K562 (cell line): ENCODE measurements at regions not wholly inside any gene's neighbourhood (a gene's known extent, or its start where the extent isn't known, plus 50 kb on each side); places are given as distances from the start of the nearest gene placed in this dataset.
A peak's percentile ranks its signal among the peaks of the same experiment; 100 is the strongest.

ENCODE experiments used
- ATAC-seq: fragments of 200-7000 bp; cut with Tn5 transposase; 3 replicates; pipeline ENCODE4 v1.9.1; 2020; ENCODE audit warnings: moderate library complexity
- BruUV-seq: library from RNA; stranded (reverse); fragments of 400-500 nt; replicated peaks from 2 replicates; lab custom pipeline; 2021; lab: Mats Ljungman, UMichigan
- CTCF ChIA-PET: fragments of 300-600 bp; formaldehyde crosslinking; extraction: SDS; loops from one replicate; lab custom pipeline; 2021; ENCODE audit warnings: low intra/inter-chr PET ratio; lab: Yijun Ruan, JAX
- POLR2A ChIA-PET: fragments of 300-600, 350-650 bp; sonication (Branson Sonifier 250); formaldehyde crosslinking; extraction: SDS; loops from one replicate; lab custom pipeline; 2021; ENCODE audit warnings: antibody characterized with exemption, inconsistent platforms; lab: Yijun Ruan, JAX
- DNase-seq, 4 experiments: peaks; one replicate each; pipeline versions ENCODE4 v3.0.0 to v3.0.0-alpha.2; 2011 to 2018; ENCODE audit warnings: low spot score in 3 of 4, mixed read lengths in 3 of 4; ENCODE audit errors: extremely low read depth in 1 of 4
- FAIRE-seq: peaks from 2 replicates; lab custom pipeline; 2011; peaks lifted over from hg19 to GRCh38; lab: Jason Lieb, UNC
- H2AFZ ChIP-seq: 2 replicates; pipeline ENCODE4 v1.6.0; 2011; ENCODE audit warnings: low read depth, low read length, control low read depth, inconsistent platforms
- H3K27ac ChIP-seq: fragments of 200-600 bp; 3 replicates; pipeline ENCODE4 v1.8.0; 2011; ENCODE audit warnings: low read depth, mild to moderate bottlenecking, control low read depth, inconsistent platforms, low read length, moderate library complexity, mixed read lengths; ENCODE audit errors: extremely low read depth
- H3K27me3 ChIP-seq, 2 experiments: fragments of 300-600 bp in 1 of 2; 2 replicates in 1 of 2; 3 replicates in 1 of 2; pipeline versions ENCODE4 v1.6.0 to v1.8.0; 2011; ENCODE audit warnings: inconsistent platforms in 2 of 2, low read length in 2 of 2, mild to moderate bottlenecking in 1 of 2, mixed read lengths in 1 of 2, moderate library complexity in 1 of 2; ENCODE audit not compliant: control insufficient read depth in 2 of 2, insufficient read depth in 2 of 2
- H3K36me3 ChIP-seq: fragments of 300-600 bp; 3 replicates; pipeline ENCODE4 v1.8.0; 2011; ENCODE audit warnings: mild to moderate bottlenecking, low read length, inconsistent platforms; ENCODE audit not compliant: control insufficient read depth, insufficient read depth
- H3K4me1 ChIP-seq, 2 experiments: fragments of 200-600 bp in 1 of 2; replicated peaks in 1 of 2; 2 replicates in 1 of 2; 3 replicates in 1 of 2; pipeline versions ENCODE4 v1.5.1 to v1.8.0; 2011; ENCODE audit warnings: inconsistent platforms in 2 of 2, low read length in 2 of 2, mild to moderate bottlenecking in 1 of 2, mixed read lengths in 1 of 2, moderate library complexity in 1 of 2; ENCODE audit not compliant: control insufficient read depth in 2 of 2, insufficient read depth in 2 of 2
- H3K4me2 ChIP-seq: 2 replicates; pipeline ENCODE4 v1.6.1; 2011; ENCODE audit warnings: low read length, control low read depth, inconsistent platforms, mixed read lengths; ENCODE audit not compliant: insufficient read depth
- H3K4me3 ChIP-seq: fragments of 200-600 bp; sonication (generic), shearing (Covaris generic); 2 replicates; pipeline ENCODE4 v1.5.1; 2016; ENCODE audit warnings: control low read depth, inconsistent platforms
- H3K79me2 ChIP-seq: fragments of 200-600 bp; 3 replicates; pipeline ENCODE4 v1.8.0; 2011; ENCODE audit warnings: low read length, inconsistent platforms; ENCODE audit not compliant: control insufficient read depth, insufficient read depth
- H3K9ac ChIP-seq, 2 experiments: 2 replicates each; pipeline versions ENCODE4 v1.6.0 to v1.6.1; 2011; ENCODE audit warnings: low read depth in 2 of 2, low read length in 2 of 2, control low read depth in 1 of 2, inconsistent platforms in 1 of 2, mild to moderate bottlenecking in 1 of 2, mixed read lengths in 1 of 2; ENCODE audit not compliant: insufficient read depth in 1 of 2
- H3K9me1 ChIP-seq: one replicate; pipeline ENCODE4 v1.6.0; 2011; ENCODE audit warnings: inconsistent platforms, mild to moderate bottlenecking, low read length, moderate library complexity; ENCODE audit not compliant: control insufficient read depth, insufficient read depth
- H3K9me3 ChIP-seq: replicated peaks from 2 replicates; pipeline ENCODE4 v1.5.1; 2011; ENCODE audit warnings: low read depth, low read length, inconsistent platforms; ENCODE audit not compliant: control insufficient read depth, insufficient read depth
- H4K20me1 ChIP-seq: replicated peaks from 2 replicates; pipeline ENCODE4 v1.6.1; 2011; ENCODE audit warnings: low read length, inconsistent platforms, mixed read lengths; ENCODE audit not compliant: control insufficient read depth, insufficient read depth
- HOXB6 ChIP-seq: fragments of 250-450 bp; sonication (Bioruptor Pico); IDR thresholded peaks from 2 replicates; pipeline ENCODE4 v1.5.1; 2022; ENCODE audit warnings: mild to moderate bottlenecking, borderline replicate concordance
- PATZ1 ChIP-seq: fragments of 250-450 bp; sonication (Bioruptor Pico); IDR thresholded peaks from 2 replicates; pipeline ENCODE4 v1.5.0; 2020; ENCODE audit warnings: mild to moderate bottlenecking, borderline replicate concordance
- POLR2G ChIP-seq: fragments of 200-400 bp; formaldehyde crosslinking; IDR thresholded peaks from 2 replicates; pipeline ENCODE4 v1.6.1; 2017; ENCODE audit warnings: low read depth, mild to moderate bottlenecking, antibody characterized with exemption, low read length, moderate library complexity
- RBM22 ChIP-seq: fragments of 200-400 bp; formaldehyde crosslinking; IDR thresholded peaks from 2 replicates; pipeline ENCODE4 v1.6.1; 2018; ENCODE audit warnings: low read length, low read depth; ENCODE audit not compliant: poor library complexity, severe bottlenecking
- TARDBP ChIP-seq: fragments of 450-650 bp; IDR thresholded peaks from 2 replicates; pipeline ENCODE4 v1.6.1; 2016
- ZNF140 ChIP-seq: fragments of 250-450 bp; sonication (Bioruptor Pico); IDR thresholded peaks from 2 replicates; pipeline ENCODE4 v1.8.0; 2021; ENCODE audit warnings: moderate library complexity, mild to moderate bottlenecking, inconsistent platforms
- ZNF780A ChIP-seq: fragments of 250-450 bp; sonication (Bioruptor Pico); IDR thresholded peaks from 2 replicates; pipeline ENCODE4 v1.5.0; 2021; ENCODE audit warnings: mild to moderate bottlenecking
- ZSCAN32 ChIP-seq: fragments of 450-650 bp; formaldehyde crosslinking; IDR thresholded peaks from 2 replicates; pipeline ENCODE4 v1.4.0; 2020; ENCODE audit warnings: mild to moderate bottlenecking, moderate library complexity
- WGBS: fragments of 100-300 bp; shearing (Covaris generic); methylation state at CpG from one replicate; pipeline ENCODE4 v1.1.6; 2016; ENCODE audit warnings: low coverage, mixed read lengths; ENCODE audit not compliant: insufficient coverage; ENCODE audit errors: missing lambda C conversion rate; 5-methylcytosine and 5-hydroxymethylcytosine counted together
- in situ Hi-C: fragments of 300-500 bp; cut with MboI; formaldehyde crosslinking; loops from 4 replicates; pipeline ENCODE4 v1.15.0; 2018; ENCODE audit warnings: inconsistent platforms, mixed read lengths
- intact Hi-C: fragments of 100-400 bp; cut with micrococcal nuclease; formaldehyde crosslinking; loops from 2 replicates; pipeline ENCODE4 v1.14.2; 2022

GRCh38 chr12:124416516-124417395, 121.9 kb downstream of the RFLNA start:
- no peak for DNase-seq
- CTCF ChIA-PET, result no interaction called here
- no peak for ATAC-seq
- Histone ChIP-seq H2AFZ (no peak overlapping the region), H3K9me3 (no peaks in the 10 kb centered on the region), H4K20me1 (no peaks in the 10 kb centered on the region), H3K4me3 (no peak overlapping the region), H3K79me2 (no peaks in the 10 kb centered on the region), H3K36me3 (peaks cover 29% of the 10 kb centered on the region; the same call in 2 of the 3 replicates), H3K9ac (no peak overlapping the region), H3K27ac (no peak overlapping the region), H3K4me1 (peaks cover 0 to 39% of the 10 kb centered on the region in 2 experiments; a peak in 3 of 5 replicates), H3K27me3 (no peaks in the 10 kb centered on the region), H3K9me1 (no peaks in the 10 kb centered on the region), H3K4me2 (no peak overlapping the region)
- in situ Hi-C loops, result no loop called here
- no TSS peak for BruUV-seq
- no peak for FAIRE-seq
- WGBS, result 89% methylated on average over 25 of the region's 59 CpGs
- no peak for TF ChIP-seq ZSCAN32 (CRISPR knock-in tag)
- TF ChIP-seq POLR2G, result peak; percentile 19; the same call in 1 of the 2 replicates
- peak; percentile 25 for TF ChIP-seq RBM22
- intact Hi-C loops, result no loop called here
- POLR2A ChIA-PET, result interaction anchor here (0.6 kb wide), 1 partner anchor 72 kb away, joined by 3 read pairs; no protein-coding TSS in a partner anchor

DNA sequence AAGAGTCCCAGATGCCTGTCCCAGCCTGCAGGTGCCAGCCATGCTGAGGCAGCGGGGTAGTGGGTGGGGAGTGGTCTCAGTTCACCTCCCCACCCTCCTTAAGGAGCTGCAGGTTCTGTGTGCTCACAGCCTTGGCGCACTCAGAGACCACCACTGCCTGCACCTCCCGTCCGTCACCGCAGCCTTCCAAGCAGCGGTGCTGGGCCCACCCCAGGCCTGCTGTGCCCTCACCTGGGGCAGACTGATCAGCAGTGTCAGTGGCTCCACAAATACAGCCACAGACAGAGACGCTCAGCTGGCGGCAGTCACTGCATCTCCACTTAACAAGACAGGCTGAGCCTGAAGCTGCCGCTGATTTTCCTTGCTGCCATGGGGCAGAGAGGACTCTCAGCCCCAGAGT, 120.2 kb downstream of the RFLNA start:
- DNase-seq (no peak), ATAC-seq (no peak), FAIRE-seq (no peak)
- Histone ChIP-seq H4K20me1 (no peaks in the 10 kb centered on the region), H3K27ac (no peak overlapping the region), H3K36me3 (peaks cover 18% of the 10 kb centered on the region; the same call in 2 of the 3 replicates), H3K4me3 (no peak overlapping the region), H3K79me2 (no peaks in the 10 kb centered on the region), H3K4me1 (peaks cover 0 to 42% of the 10 kb centered on the region in 2 experiments; a peak in 2 of 5 replicates), H3K9me3 (no peaks in the 10 kb centered on the region), H2AFZ (no peak overlapping the region), H3K4me2 (no peak overlapping the region), H3K9me1 (no peaks in the 10 kb centered on the region), H3K9ac (peak overlapping the region in 1 of 2 experiments; percentile 71; a peak in 2 of 4 replicates), H3K27me3 (no peaks in the 10 kb centered on the region)
- ChIA-PET CTCF (no interaction called here), POLR2A (no interaction called here)
- intact Hi-C loops, result no loop called here
- WGBS, result 96% methylated on average over 8 of the region's 9 CpGs
- in situ Hi-C loops, result no loop called here
- no TSS peak for BruUV-seq
- no peak for TF ChIP-seq ZNF140 (CRISPR knock-in tag)
- TF ChIP-seq ZNF780A, result no peak
- no peak for TF ChIP-seq HOXB6 (CRISPR knock-in tag)
- no peak for TF ChIP-seq TARDBP
- TF ChIP-seq PATZ1 (CRISPR knock-in tag), result no peak
